Caco-2 (cell line): ENCODE measurements at regions not wholly inside any gene's neighbourhood (a gene's known extent, or its start where the extent isn't known, plus 50 kb on each side); places are given as distances from the start of the nearest gene placed in this dataset.

Source experiments
- BruUV-seq: library from RNA; stranded (reverse); fragments of 400-500 nt; replicated peaks from 2 replicates; lab custom pipeline; 2021; lab: Mats Ljungman, UMichigan
- CTCF ChIA-PET: fragments of 300-600 bp; sonication (Branson Sonifier 250); formaldehyde crosslinking; loops from one replicate; lab custom pipeline; 2022; ENCODE audit warnings: antibody characterized with exemption; lab: Charles Lee
- POLR2A ChIA-PET: fragments of 300-600 bp; sonication (Branson Sonifier 250); formaldehyde crosslinking; loops from one replicate; lab custom pipeline; 2022; ENCODE audit warnings: antibody characterized with exemption; lab: Charles Lee
- DNase-seq, 2 experiments: peaks; one replicate each; pipeline versions ENCODE4 v3.0.0 to v3.0.0-alpha.2; 2020 to 2022
- H3K27me3 ChIP-seq: replicated peaks from 2 replicates; pipeline ENCODE4 v1.6.0; 2011; ENCODE audit warnings: low read length; ENCODE audit not compliant: control insufficient read depth, insufficient read depth
- H3K36me3 ChIP-seq: 2 replicates; pipeline ENCODE4 v1.5.1; 2011; ENCODE audit warnings: low read length; ENCODE audit not compliant: control insufficient read depth, insufficient read depth
- H3K4me1 ChIP-seq: fragments of 250-450 bp; sonication (Bioruptor Pico); 2 replicates; pipeline ENCODE4 v1.5.1; 2020; ENCODE audit warnings: mild to moderate bottlenecking
- H3K4me3 ChIP-seq: 2 replicates; pipeline ENCODE4 v1.5.1; 2011; ENCODE audit warnings: low read depth, mild to moderate bottlenecking, control low read depth, low read length
- H3K9me3 ChIP-seq: fragments of 250-450 bp; sonication (Bioruptor Pico); 2 replicates; pipeline ENCODE4 v1.5.1; 2020; ENCODE audit warnings: mild to moderate bottlenecking, moderate library complexity
- H3K27ac Mint-ChIP-seq: one replicate; pipeline ENCODE4 v1.8.0; 2022; ENCODE audit warnings: mixed read lengths; ENCODE audit not compliant: unreplicated experiment
- H3K27me3 Mint-ChIP-seq: one replicate; pipeline ENCODE4 v1.8.0; 2022; ENCODE audit warnings: mixed read lengths; ENCODE audit not compliant: insufficient read depth, unreplicated experiment
- H3K36me3 Mint-ChIP-seq: one replicate; pipeline ENCODE4 v1.8.0; 2022; ENCODE audit warnings: mild to moderate bottlenecking, mixed read lengths; ENCODE audit not compliant: insufficient read depth, unreplicated experiment
- H3K4me1 Mint-ChIP-seq: one replicate; pipeline ENCODE4 v1.8.0; 2022; ENCODE audit warnings: low read depth, mixed read lengths; ENCODE audit not compliant: unreplicated experiment
- H3K4me3 Mint-ChIP-seq: one replicate; pipeline ENCODE4 v1.8.0; 2022; ENCODE audit warnings: mild to moderate bottlenecking, moderate library complexity, mixed read lengths; ENCODE audit not compliant: unreplicated experiment
- H3K9me3 Mint-ChIP-seq: one replicate; pipeline ENCODE4 v1.8.0; 2022; ENCODE audit warnings: mixed read lengths; ENCODE audit not compliant: unreplicated experiment
- intact Hi-C: fragments of 100-400 bp; cut with micrococcal nuclease; formaldehyde crosslinking; loops from one replicate; pipeline ENCODE4 v1.10.0; 2022; ENCODE audit not compliant: unreplicated experiment
- TF ChIP-seq, protein P1 (sequence below), 2 experiments: fragments of 200-600 bp in 1 of 2; IDR thresholded peaks; 1 replicate in 1 of 2; 2 replicates in 1 of 2; pipeline versions ENCODE4 v1.5.1 to v1.8.0; 2011 to 2022; ENCODE audit warnings: antibody characterized with exemption in 1 of 2, control low read depth in 1 of 2, inconsistent platforms in 1 of 2, low read depth in 1 of 2, low read length in 1 of 2, mild to moderate bottlenecking in 1 of 2, moderate library complexity in 1 of 2; ENCODE audit not compliant: insufficient read depth in 1 of 2, severe bottlenecking in 1 of 2, unreplicated experiment in 1 of 2

DNA sequence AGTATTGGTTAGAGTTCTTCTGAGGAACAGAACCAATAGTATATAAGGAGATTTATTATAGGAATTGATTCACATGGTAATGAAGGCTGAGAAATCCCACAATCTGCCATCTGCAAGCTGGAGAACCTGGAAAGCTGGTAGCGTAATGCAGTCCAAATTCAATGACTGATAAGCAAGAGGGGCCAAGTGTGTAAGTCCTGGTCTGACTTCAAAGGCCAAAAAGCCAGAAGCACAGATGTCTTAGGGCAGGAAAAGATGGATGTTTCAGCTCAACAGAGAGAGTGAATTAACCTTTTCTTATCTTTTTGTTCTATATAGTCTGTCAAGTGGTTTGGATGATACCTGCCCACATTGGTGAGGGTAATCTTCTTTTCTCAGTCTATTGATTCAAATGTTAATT, 146.4 kb downstream of the FGF10 start:
- DNase-seq = no peak
- Mint-ChIP-seq H3K27ac (no peak overlapping the region), H3K27me3 (peaks cover 2% of the 10 kb centered on the region), H3K4me3 (no peak overlapping the region), H3K9me3 (no peaks in the 10 kb centered on the region), H3K36me3 (no peaks in the 10 kb centered on the region), H3K4me1 (no peaks in the 10 kb centered on the region)
- CTCF ChIA-PET = no interaction called here
- H3K27me3 ChIP-seq = no peaks in the 10 kb centered on the region
- no peaks in the 10 kb centered on the region for H3K36me3 ChIP-seq
- POLR2A ChIA-PET = no interaction called here
- no peaks in the 10 kb centered on the region for H3K4me1 ChIP-seq
- no peak overlapping the region for H3K4me3 ChIP-seq
- BruUV-seq = no TSS peak
- intact Hi-C loops = no loop called here
- H3K9me3 ChIP-seq = no peaks in the 10 kb centered on the region
- TF ChIP-seq, protein P1, sequence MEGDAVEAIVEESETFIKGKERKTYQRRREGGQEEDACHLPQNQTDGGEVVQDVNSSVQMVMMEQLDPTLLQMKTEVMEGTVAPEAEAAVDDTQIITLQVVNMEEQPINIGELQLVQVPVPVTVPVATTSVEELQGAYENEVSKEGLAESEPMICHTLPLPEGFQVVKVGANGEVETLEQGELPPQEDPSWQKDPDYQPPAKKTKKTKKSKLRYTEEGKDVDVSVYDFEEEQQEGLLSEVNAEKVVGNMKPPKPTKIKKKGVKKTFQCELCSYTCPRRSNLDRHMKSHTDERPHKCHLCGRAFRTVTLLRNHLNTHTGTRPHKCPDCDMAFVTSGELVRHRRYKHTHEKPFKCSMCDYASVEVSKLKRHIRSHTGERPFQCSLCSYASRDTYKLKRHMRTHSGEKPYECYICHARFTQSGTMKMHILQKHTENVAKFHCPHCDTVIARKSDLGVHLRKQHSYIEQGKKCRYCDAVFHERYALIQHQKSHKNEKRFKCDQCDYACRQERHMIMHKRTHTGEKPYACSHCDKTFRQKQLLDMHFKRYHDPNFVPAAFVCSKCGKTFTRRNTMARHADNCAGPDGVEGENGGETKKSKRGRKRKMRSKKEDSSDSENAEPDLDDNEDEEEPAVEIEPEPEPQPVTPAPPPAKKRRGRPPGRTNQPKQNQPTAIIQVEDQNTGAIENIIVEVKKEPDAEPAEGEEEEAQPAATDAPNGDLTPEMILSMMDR (IDR thresholded peaks at IDR 0.05; ENCODE audit: insufficient read depth in 1 of 2, low read depth in 1 of 2, low read length in 1 of 2, severe bottlenecking in 1 of 2, unreplicated experiment in 1 of 2) = no peak

DNA sequence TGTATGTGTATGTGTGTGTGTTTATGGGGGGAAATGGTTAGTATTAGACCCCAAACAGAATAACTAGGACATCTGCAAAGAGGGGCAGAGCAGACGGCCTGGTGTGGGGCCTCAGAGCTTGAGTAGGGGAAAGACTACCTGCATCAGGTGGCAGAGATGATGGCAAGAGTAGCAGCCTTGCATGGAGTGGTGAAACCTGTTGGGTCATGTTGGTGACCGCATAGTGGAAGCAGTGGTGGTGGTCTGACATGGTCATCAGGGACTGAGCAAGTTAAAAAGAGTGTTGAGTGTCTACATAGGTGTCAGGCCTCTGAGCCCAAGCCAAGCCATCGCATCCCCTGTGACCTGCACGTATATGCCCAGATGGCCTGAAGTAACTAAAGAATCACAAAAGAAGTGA, 153.2 kb downstream of the FGF10 start:
- TF ChIP-seq, protein P1 (IDR thresholded peaks at IDR 0.05; ENCODE audit: insufficient read depth in 1 of 2, low read depth in 1 of 2, low read length in 1 of 2, severe bottlenecking in 1 of 2, unreplicated experiment in 1 of 2) = no peak
- no peak for DNase-seq
- Histone ChIP-seq H3K4me3 (no peak overlapping the region), H3K27me3 (no peaks in the 10 kb centered on the region), H3K36me3 (no peaks in the 10 kb centered on the region), H3K9me3 (no peaks in the 10 kb centered on the region), H3K4me1 (no peaks in the 10 kb centered on the region)
- Mint-ChIP-seq H3K4me1 (no peaks in the 10 kb centered on the region), H3K4me3 (no peak overlapping the region), H3K27ac (no peak overlapping the region), H3K27me3 (no peaks in the 10 kb centered on the region), H3K36me3 (peaks cover 4% of the 10 kb centered on the region), H3K9me3 (no peaks in the 10 kb centered on the region)
- ChIA-PET CTCF (no interaction called here), POLR2A (no interaction called here)
- intact Hi-C loops = no loop called here
- no TSS peak for BruUV-seq

DNA sequence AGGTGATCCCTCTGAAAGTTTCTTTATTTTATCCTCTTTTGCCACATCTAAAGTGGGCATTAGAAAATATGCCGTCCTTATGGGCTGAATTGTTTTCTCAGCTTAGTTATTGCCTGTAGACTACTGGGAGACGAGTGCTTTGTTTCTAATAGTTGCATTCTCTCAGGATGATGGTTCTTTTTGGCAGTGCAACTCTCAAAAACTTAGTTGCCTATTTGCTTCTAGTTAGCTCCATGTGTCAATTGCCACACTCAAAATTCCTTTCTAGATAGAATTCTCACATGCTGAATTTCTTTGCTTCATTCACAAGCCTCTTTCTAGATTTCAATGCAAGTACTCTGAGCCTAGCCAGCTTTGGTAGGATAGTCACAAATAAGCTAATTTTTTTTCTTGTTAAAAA, 155.5 kb downstream of the FGF10 start:
- ChIA-PET CTCF (no interaction called here), POLR2A (no interaction called here)
- Histone ChIP-seq H3K4me1 (no peaks in the 10 kb centered on the region), H3K9me3 (no peaks in the 10 kb centered on the region), H3K27me3 (no peaks in the 10 kb centered on the region), H3K36me3 (no peaks in the 10 kb centered on the region), H3K4me3 (no peak overlapping the region)
- no TSS peak for BruUV-seq
- no peaks in the 10 kb centered on the region for H3K27me3 Mint-ChIP-seq
- no peaks in the 10 kb centered on the region for H3K4me1 Mint-ChIP-seq
- H3K9me3 Mint-ChIP-seq = no peaks in the 10 kb centered on the region
- no peak overlapping the region for H3K27ac Mint-ChIP-seq
- no peak for DNase-seq
- intact Hi-C loops = no loop called here
- no peak overlapping the region for H3K4me3 Mint-ChIP-seq
- H3K36me3 Mint-ChIP-seq = peaks cover 4% of the 10 kb centered on the region
- TF ChIP-seq, protein P1 (IDR thresholded peaks at IDR 0.05; ENCODE audit: insufficient read depth in 1 of 2, low read depth in 1 of 2, low read length in 1 of 2, severe bottlenecking in 1 of 2, unreplicated experiment in 1 of 2) = no peak
